Testis (tissue), 2 donors: ENCODE measurements at regions not wholly inside any gene's neighbourhood (a gene's known extent, or its start where the extent isn't known, plus 50 kb on each side); places are given as distances from the start of the nearest gene placed in this dataset.
A peak's percentile ranks its signal among the peaks of the same experiment; 100 is the strongest.

Experiments
- DNase-seq: peaks from one replicate; pipeline ENCODE4 v3.0.0-alpha.2; 2019
- H3K27ac ChIP-seq, 2 donors: fragments of 200-600 bp; sonication (generic); one replicate each; pipeline ENCODE4 v1.5.1; 2019
- H3K27me3 ChIP-seq: fragments of 200-600 bp; sonication (generic); one replicate; pipeline ENCODE4 v1.5.1; 2019
- H3K36me3 ChIP-seq: fragments of 200-600 bp; sonication (generic); one replicate; pipeline ENCODE4 v1.5.1; 2017; ENCODE audit warnings: low read depth; ENCODE audit errors: missing control alignments
- H3K4me1 ChIP-seq: fragments of 200-600 bp; sonication (generic); one replicate; pipeline ENCODE4 v1.5.1; 2019
- H3K4me3 ChIP-seq, 2 donors: fragments of 200-600 bp; sonication (generic); one replicate each; pipeline ENCODE4 v1.5.1; 2017 to 2019
- H3K9me3 ChIP-seq: fragments of 200-600 bp; sonication (generic); one replicate; pipeline ENCODE4 v1.5.1; 2017
- POLR2A ChIP-seq: fragments of 450-650 bp; IDR thresholded peaks from one replicate; pipeline ENCODE4 v1.6.1; 2017; ENCODE audit warnings: antibody characterized with exemption, mild to moderate bottlenecking, moderate library complexity
- WGBS, 2 donors: methylation state at CpG; one replicate each; pipeline ENCODE4 v1.1.5; 2018; 5-methylcytosine and 5-hydroxymethylcytosine counted together
- intact Hi-C: fragments of 100-400 bp; cut with DNase I; formaldehyde crosslinking; loops from one replicate; pipeline ENCODE4 v1.15.1; 2023; ENCODE audit warnings: low total_unique reads
- TF ChIP-seq, protein P1 (sequence below), 3 experiments: fragments of 450-650 bp in 2 of 3; fragments of 200-600 bp in 1 of 3; sonication (generic) in 1 of 3; IDR thresholded peaks; one replicate each; pipeline ENCODE4 v1.5.1; 2016 to 2019; ENCODE audit warnings: antibody characterized with exemption in 3 of 3, mild to moderate bottlenecking in 2 of 3, moderate library complexity in 1 of 3

DNA sequence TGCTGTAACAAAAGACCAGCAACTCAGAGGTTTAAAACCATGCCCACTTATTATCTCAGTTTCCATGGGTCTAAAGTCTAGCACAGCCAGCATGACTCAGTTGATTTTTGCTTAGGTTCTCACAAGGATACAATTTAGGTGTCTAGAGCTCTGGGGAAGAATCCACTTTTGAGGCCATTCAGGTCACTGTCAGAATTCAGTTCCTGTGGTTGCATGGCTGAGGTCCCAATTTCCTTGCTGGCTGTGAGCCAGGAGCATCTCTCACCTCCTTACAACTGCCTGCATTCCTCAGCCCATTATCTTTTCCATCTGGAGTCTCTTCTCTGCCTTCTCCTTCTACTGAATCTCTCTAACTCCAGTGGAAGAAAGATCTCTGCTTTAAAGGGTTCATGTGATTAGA lies 240.5 kb upstream of the CFAP20DC start:
- TF ChIP-seq, protein P1, sequence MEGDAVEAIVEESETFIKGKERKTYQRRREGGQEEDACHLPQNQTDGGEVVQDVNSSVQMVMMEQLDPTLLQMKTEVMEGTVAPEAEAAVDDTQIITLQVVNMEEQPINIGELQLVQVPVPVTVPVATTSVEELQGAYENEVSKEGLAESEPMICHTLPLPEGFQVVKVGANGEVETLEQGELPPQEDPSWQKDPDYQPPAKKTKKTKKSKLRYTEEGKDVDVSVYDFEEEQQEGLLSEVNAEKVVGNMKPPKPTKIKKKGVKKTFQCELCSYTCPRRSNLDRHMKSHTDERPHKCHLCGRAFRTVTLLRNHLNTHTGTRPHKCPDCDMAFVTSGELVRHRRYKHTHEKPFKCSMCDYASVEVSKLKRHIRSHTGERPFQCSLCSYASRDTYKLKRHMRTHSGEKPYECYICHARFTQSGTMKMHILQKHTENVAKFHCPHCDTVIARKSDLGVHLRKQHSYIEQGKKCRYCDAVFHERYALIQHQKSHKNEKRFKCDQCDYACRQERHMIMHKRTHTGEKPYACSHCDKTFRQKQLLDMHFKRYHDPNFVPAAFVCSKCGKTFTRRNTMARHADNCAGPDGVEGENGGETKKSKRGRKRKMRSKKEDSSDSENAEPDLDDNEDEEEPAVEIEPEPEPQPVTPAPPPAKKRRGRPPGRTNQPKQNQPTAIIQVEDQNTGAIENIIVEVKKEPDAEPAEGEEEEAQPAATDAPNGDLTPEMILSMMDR (IDR thresholded peaks at IDR 0.05) = no peak
- no peak for TF ChIP-seq POLR2A
- Histone ChIP-seq H3K4me3 (no peak overlapping the region), H3K27me3 (no peaks in the 10 kb centered on the region), H3K4me1 (no peaks in the 10 kb centered on the region), H3K9me3 (no peaks in the 10 kb centered on the region), H3K27ac (no peak overlapping the region), H3K36me3 (no peaks in the 10 kb centered on the region)
- intact Hi-C loops = no loop called here
- DNase-seq = no peak

DNA sequence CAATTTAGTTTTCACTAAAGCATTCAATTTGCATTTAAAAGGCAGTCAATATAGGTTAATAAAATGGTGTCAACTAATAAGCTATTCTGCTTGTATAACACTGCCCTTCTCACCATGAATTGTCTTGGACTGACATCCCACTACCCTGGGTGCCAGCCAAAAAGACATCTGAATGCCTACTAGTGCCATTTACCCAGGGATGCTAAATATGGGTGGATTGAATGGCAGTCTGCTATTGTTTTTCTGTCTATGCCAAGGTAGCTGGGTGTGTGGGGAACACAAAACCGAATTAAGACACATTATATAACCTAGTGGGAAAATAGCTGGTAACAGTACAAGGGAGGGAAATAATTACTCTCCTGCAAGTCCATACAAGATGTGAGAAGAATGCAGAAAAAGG lies 240.0 kb upstream of the CFAP20DC start:
- 65 to 82% methylated on average over 1 of the region's 1 CpG for WGBS, 2 donors
- no peaks in the 10 kb centered on the region for H3K9me3 ChIP-seq
- H3K27ac ChIP-seq = no peak overlapping the region
- no peaks in the 10 kb centered on the region for H3K36me3 ChIP-seq
- no peak for TF ChIP-seq POLR2A
- TF ChIP-seq, protein P1 (IDR thresholded peaks at IDR 0.05) = no peak
- intact Hi-C loops = no loop called here
- no peak overlapping the region for H3K4me3 ChIP-seq
- no peaks in the 10 kb centered on the region for H3K4me1 ChIP-seq
- no peak for DNase-seq
- no peaks in the 10 kb centered on the region for H3K27me3 ChIP-seq

DNA sequence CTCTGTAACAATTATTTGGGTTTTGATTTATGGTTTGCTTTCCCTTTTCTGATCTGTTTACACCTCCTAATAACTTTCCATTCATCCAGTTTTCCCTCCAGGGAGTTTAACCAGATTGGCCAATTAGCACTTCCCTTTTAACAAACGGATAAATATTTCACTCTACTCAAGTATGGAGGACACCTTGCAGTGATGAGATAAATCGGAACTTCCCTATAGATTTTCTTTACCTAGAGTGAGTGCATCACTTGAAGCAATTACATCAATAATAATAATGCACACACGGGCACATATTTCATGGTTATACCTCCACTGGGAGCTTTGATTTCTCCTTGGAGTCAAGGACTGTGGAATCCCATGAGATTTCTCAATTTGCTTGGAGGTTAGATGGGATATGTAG lies 239.1 kb upstream of the CFAP20DC start:
- no peak for DNase-seq
- Histone ChIP-seq H3K9me3 (no peaks in the 10 kb centered on the region), H3K36me3 (no peaks in the 10 kb centered on the region), H3K27me3 (no peaks in the 10 kb centered on the region), H3K27ac (no peak overlapping the region), H3K4me1 (no peaks in the 10 kb centered on the region), H3K4me3 (no peak overlapping the region)
- TF ChIP-seq POLR2A = no peak
- TF ChIP-seq, protein P1 (IDR thresholded peaks at IDR 0.05) = no peak
- intact Hi-C loops = no loop called here
- WGBS, 2 donors = 50 to 58% methylated on average over 3 of the region's 3 CpGs

DNA sequence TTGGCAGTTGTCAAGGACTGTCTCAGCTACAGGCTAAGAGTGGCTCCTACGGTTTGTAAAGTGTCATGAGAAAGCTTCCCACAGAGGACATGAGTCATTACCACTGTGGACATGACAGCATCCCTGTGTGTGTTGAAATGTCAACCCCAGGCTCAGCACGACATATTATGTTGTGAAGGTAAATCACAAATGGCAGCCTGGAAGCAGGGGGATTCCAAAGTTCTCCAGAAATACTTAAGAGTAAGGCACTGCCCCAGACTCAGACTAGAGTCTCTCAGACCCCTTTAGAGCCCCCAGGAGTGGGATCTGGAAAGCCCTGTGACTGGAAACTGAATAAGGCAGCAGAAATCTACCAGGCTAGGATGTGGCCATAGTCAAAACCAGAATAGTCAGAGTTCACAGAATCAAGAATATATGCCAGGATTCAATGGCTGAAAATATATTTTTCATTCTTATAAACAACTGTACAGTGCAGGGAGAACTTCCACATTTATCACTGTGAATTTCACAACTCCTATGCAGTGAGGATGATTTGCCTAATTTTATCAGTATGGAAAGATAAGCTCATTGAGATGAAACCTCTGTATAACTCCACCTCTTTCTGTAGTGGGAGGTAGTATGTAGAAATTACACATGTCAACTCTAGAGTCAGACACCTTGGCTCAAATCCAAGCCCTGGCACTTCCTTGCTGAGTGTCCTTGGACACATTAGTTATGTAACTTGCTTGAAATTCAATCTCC lies 237.1 kb upstream of the CFAP20DC start:
- Histone ChIP-seq H3K36me3 (no peaks in the 10 kb centered on the region), H3K27me3 (no peaks in the 10 kb centered on the region), H3K27ac (no peak overlapping the region), H3K4me1 (no peaks in the 10 kb centered on the region), H3K4me3 (no peak overlapping the region), H3K9me3 (no peaks in the 10 kb centered on the region)
- TF ChIP-seq POLR2A = no peak
- TF ChIP-seq, protein P1 (IDR thresholded peaks at IDR 0.05) = no peak
- 69 to 78% methylated on average over 2 of the region's 2 CpGs for WGBS, 2 donors
- peak; percentile 16 for DNase-seq
- intact Hi-C loops = no loop called here

GRCh38 chr3:59285560-59285959 lies 235.7 kb upstream of the CFAP20DC start:
- Histone ChIP-seq H3K27me3 (no peaks in the 10 kb centered on the region), H3K4me1 (no peaks in the 10 kb centered on the region), H3K27ac (no peak overlapping the region), H3K9me3 (no peaks in the 10 kb centered on the region), H3K4me3 (no peak overlapping the region), H3K36me3 (no peaks in the 10 kb centered on the region)
- no peak for DNase-seq
- intact Hi-C loops = no loop called here
- WGBS, 2 donors = 75 to 77% methylated on average over 2 of the region's 2 CpGs
- no peak for TF ChIP-seq POLR2A
- TF ChIP-seq, protein P1 (IDR thresholded peaks at IDR 0.05) = no peak
